CD14-positive monocyte (primary cell): ENCODE measurements at regions not wholly inside any gene's neighbourhood (a gene's known extent, or its start where the extent isn't known, plus 50 kb on each side); places are given as distances from the start of the nearest gene placed in this dataset.

Source experiments
- DNase-seq, 3 donors: peaks; one replicate each; pipeline ENCODE4 v3.0.0-alpha.2; 2011 to 2022
- H2AFZ ChIP-seq: 2 replicates; pipeline ENCODE4 v1.6.0; 2012; ENCODE audit warnings: mild to moderate bottlenecking, low read depth, low read length, inconsistent platforms; ENCODE audit not compliant: insufficient read depth, poor library complexity, severe bottlenecking
- H3K27ac ChIP-seq, 2 donors: 1 replicate in 1 of 2; 2 replicates in 1 of 2; pipeline ENCODE4 v1.5.1; 2012 to 2013; ENCODE audit warnings: low read length in 2 of 2, control low read depth in 1 of 2, inconsistent platforms in 1 of 2, low read depth in 1 of 2, mild to moderate bottlenecking in 1 of 2
- H3K27me3 ChIP-seq, 2 donors: one replicate each; pipeline versions ENCODE4 v1.6.0 to v1.6.1; 2011 to 2013; ENCODE audit warnings: low read length in 2 of 2; ENCODE audit not compliant: control insufficient read depth in 2 of 2, insufficient read depth in 2 of 2
- H3K36me3 ChIP-seq, 2 donors: replicated peaks in 1 of 2; 1 replicate in 1 of 2; 2 replicates in 1 of 2; pipeline versions ENCODE4 v1.5.1 to v1.6.1; 2012 to 2013; ENCODE audit warnings: low read length in 2 of 2, control low read depth in 1 of 2, inconsistent platforms in 1 of 2, mild to moderate bottlenecking in 1 of 2; ENCODE audit not compliant: insufficient read depth in 2 of 2, control insufficient read depth in 1 of 2
- H3K4me1 ChIP-seq, 2 donors: 1 replicate in 1 of 2; 2 replicates in 1 of 2; pipeline versions ENCODE4 v1.5.1 to v1.6.1; 2012 to 2013; ENCODE audit warnings: low read length in 2 of 2, control low read depth in 1 of 2, inconsistent platforms in 1 of 2, mild to moderate bottlenecking in 1 of 2, moderate library complexity in 1 of 2; ENCODE audit not compliant: insufficient read depth in 2 of 2, control insufficient read depth in 1 of 2
- H3K4me2 ChIP-seq: replicated peaks from 2 replicates; pipeline ENCODE3; 2012; ENCODE audit warnings: low read length, moderate library complexity, mild to moderate bottlenecking; ENCODE audit not compliant: poor library complexity, severe bottlenecking; ENCODE audit errors: extremely low read depth
- H3K4me3 ChIP-seq, 3 experiments: fragments of 200-600 bp in 1 of 3; sonication (generic) in 1 of 3; replicated peaks in 1 of 3; 1 replicate in 2 of 3; 2 replicates in 1 of 3; pipeline ENCODE4 v1.5.1; 2011 to 2013; ENCODE audit warnings: low read length in 3 of 3, mild to moderate bottlenecking in 3 of 3, control low read depth in 2 of 3, low read depth in 2 of 3, inconsistent platforms in 1 of 3, moderate library complexity in 1 of 3
- H3K79me2 ChIP-seq: 2 replicates; pipeline ENCODE4 v1.6.0; 2012; ENCODE audit warnings: mild to moderate bottlenecking, control low read depth, inconsistent platforms, low read length, moderate library complexity; ENCODE audit not compliant: insufficient read depth
- H3K9ac ChIP-seq: 2 replicates; pipeline ENCODE4 v1.6.0; 2017; ENCODE audit warnings: low read length, mild to moderate bottlenecking; ENCODE audit not compliant: insufficient read depth, poor library complexity, severe bottlenecking
- H3K9me3 ChIP-seq, 2 donors: replicated peaks in 1 of 2; 1 replicate in 1 of 2; 2 replicates in 1 of 2; pipeline versions ENCODE4 v1.5.1 to v1.6.1; 2012 to 2013; ENCODE audit warnings: low read length in 2 of 2, control low read depth in 1 of 2; ENCODE audit not compliant: control insufficient read depth in 1 of 2, insufficient read depth in 1 of 2
- H4K20me1 ChIP-seq: 2 replicates; pipeline ENCODE4 v1.6.0; 2012; ENCODE audit warnings: mild to moderate bottlenecking, low read length, control low read depth, moderate library complexity; ENCODE audit not compliant: insufficient read depth
- H3K27ac Mint-ChIP-seq, 7 donors: one replicate each; pipeline ENCODE4 v1.8.0; 2020; ENCODE audit warnings: mild to moderate bottlenecking in 7 of 7, mixed read lengths in 7 of 7, moderate library complexity in 6 of 7, inconsistent platforms in 2 of 7
- H3K27me3 Mint-ChIP-seq, 3 donors: one replicate each; pipeline ENCODE4 v1.8.0; 2021 to 2022; ENCODE audit warnings: low read depth in 3 of 3, mild to moderate bottlenecking in 3 of 3, mixed read lengths in 3 of 3, moderate library complexity in 3 of 3, inconsistent platforms in 1 of 3
- H3K36me3 Mint-ChIP-seq, 2 donors: one replicate each; pipeline ENCODE4 v1.8.0; 2020; ENCODE audit warnings: mixed read lengths in 2 of 2, inconsistent platforms in 1 of 2, mild to moderate bottlenecking in 1 of 2
- H3K4me1 Mint-ChIP-seq: one replicate; pipeline ENCODE4 v1.8.0; 2020; ENCODE audit warnings: mild to moderate bottlenecking, mixed read lengths
- H3K4me3 Mint-ChIP-seq, 2 donors: one replicate each; pipeline ENCODE4 v1.8.0; 2020; ENCODE audit warnings: mild to moderate bottlenecking in 2 of 2, mixed read lengths in 2 of 2, moderate library complexity in 1 of 2
- H3K9me3 Mint-ChIP-seq, 7 donors: one replicate each; pipeline ENCODE4 v1.8.0; 2020 to 2022; ENCODE audit warnings: mixed read lengths in 7 of 7, mild to moderate bottlenecking in 6 of 7, moderate library complexity in 6 of 7, inconsistent platforms in 2 of 7
- intact Hi-C, 2 donors: fragments of 100-400 bp; cut with micrococcal nuclease; formaldehyde crosslinking; loops; one replicate each; pipeline versions ENCODE4 v1.15.0 to v1.15.1; 2023
- TF ChIP-seq, protein P1 (sequence below): fragments of 200-600 bp; IDR thresholded peaks from one replicate; pipeline ENCODE4 v1.8.0; 2022; ENCODE audit warnings: antibody characterized with exemption, mild to moderate bottlenecking

DNA sequence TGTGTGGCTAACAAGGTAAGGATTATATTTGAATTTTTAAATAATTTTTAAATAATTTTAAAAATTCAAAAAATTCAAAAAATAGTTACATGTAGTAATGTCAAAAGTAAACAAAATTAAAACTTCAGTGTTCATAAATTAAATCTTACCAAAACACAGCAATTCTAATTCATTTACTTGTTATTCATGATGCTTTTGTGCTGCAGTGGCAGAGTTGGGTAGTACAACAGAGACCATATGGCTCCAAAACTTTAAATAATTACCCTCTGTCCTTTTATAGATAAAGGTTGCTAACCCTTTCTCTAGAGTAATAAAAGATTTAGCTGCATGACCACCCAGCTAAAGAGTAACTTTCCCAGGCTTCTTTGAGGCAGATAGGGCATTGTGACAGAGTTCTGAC is 1355.6 kb downstream of the FSTL5 start:
- Histone ChIP-seq H3K27ac (no peak overlapping the region), H4K20me1 (no peaks in the 10 kb centered on the region), H3K4me1 (no peaks in the 10 kb centered on the region), H3K4me3 (no peak overlapping the region), H2AFZ (no peak overlapping the region), H3K27me3 (no peaks in the 10 kb centered on the region), H3K36me3 (no peaks in the 10 kb centered on the region), H3K9ac (no peak overlapping the region), H3K4me2 (no peak overlapping the region), H3K9me3 (no peaks in the 10 kb centered on the region), H3K79me2 (no peaks in the 10 kb centered on the region)
- no peaks in the 10 kb centered on the region for H3K27me3 Mint-ChIP-seq
- no peak overlapping the region for H3K27ac Mint-ChIP-seq
- H3K9me3 Mint-ChIP-seq: no peaks in the 10 kb centered on the region
- no peak overlapping the region for H3K4me3 Mint-ChIP-seq
- intact Hi-C loops: no loop called here
- no peak for DNase-seq
- no peaks in the 10 kb centered on the region for H3K4me1 Mint-ChIP-seq
- H3K36me3 Mint-ChIP-seq: no peaks in the 10 kb centered on the region
- TF ChIP-seq, protein P1, sequence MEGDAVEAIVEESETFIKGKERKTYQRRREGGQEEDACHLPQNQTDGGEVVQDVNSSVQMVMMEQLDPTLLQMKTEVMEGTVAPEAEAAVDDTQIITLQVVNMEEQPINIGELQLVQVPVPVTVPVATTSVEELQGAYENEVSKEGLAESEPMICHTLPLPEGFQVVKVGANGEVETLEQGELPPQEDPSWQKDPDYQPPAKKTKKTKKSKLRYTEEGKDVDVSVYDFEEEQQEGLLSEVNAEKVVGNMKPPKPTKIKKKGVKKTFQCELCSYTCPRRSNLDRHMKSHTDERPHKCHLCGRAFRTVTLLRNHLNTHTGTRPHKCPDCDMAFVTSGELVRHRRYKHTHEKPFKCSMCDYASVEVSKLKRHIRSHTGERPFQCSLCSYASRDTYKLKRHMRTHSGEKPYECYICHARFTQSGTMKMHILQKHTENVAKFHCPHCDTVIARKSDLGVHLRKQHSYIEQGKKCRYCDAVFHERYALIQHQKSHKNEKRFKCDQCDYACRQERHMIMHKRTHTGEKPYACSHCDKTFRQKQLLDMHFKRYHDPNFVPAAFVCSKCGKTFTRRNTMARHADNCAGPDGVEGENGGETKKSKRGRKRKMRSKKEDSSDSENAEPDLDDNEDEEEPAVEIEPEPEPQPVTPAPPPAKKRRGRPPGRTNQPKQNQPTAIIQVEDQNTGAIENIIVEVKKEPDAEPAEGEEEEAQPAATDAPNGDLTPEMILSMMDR: no peak

DNA sequence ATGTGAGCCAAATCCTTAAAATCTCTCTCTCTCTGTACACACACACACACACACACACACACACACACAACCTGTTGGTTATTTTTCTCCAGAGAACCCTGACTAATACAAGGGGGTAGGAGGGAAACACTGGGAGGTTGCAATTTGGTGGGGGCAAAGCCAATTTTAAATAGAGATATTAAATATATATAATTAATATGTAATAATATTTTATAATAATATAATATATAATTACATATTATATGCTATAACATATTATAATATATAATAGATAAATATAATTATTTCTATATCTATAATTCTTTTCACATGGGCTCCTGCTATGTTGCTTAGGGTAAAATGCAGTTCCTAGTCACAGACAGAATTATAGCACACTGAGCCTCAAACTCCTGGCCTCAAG is 1354.2 kb downstream of the FSTL5 start:
- H4K20me1 ChIP-seq: no peaks in the 10 kb centered on the region
- no peak for DNase-seq
- H3K27me3 Mint-ChIP-seq: peaks cover 0 to 2% (median 0%) of the 10 kb centered on the region in 3 donors
- intact Hi-C loops: no loop called here
- no peak overlapping the region for H3K4me2 ChIP-seq
- no peak overlapping the region for H2AFZ ChIP-seq
- H3K27me3 ChIP-seq: no peaks in the 10 kb centered on the region
- no peaks in the 10 kb centered on the region for H3K79me2 ChIP-seq
- no peak overlapping the region for H3K27ac Mint-ChIP-seq
- no peak overlapping the region for H3K4me3 ChIP-seq
- H3K9me3 Mint-ChIP-seq: no peaks in the 10 kb centered on the region
- no peaks in the 10 kb centered on the region for H3K36me3 ChIP-seq
- H3K4me1 Mint-ChIP-seq: no peaks in the 10 kb centered on the region
- H3K9ac ChIP-seq: no peak overlapping the region
- no peak overlapping the region for H3K4me3 Mint-ChIP-seq
- TF ChIP-seq, protein P1: no peak
- no peaks in the 10 kb centered on the region for H3K36me3 Mint-ChIP-seq
- no peaks in the 10 kb centered on the region for H3K9me3 ChIP-seq
- H3K27ac ChIP-seq: no peak overlapping the region
- no peaks in the 10 kb centered on the region for H3K4me1 ChIP-seq
